ENCODE measurements at regions not wholly inside any gene's neighbourhood (a gene's known extent, or its start where the extent isn't known, plus 50 kb on each side); places are given as distances from the start of the nearest gene placed in this dataset.

DNA sequence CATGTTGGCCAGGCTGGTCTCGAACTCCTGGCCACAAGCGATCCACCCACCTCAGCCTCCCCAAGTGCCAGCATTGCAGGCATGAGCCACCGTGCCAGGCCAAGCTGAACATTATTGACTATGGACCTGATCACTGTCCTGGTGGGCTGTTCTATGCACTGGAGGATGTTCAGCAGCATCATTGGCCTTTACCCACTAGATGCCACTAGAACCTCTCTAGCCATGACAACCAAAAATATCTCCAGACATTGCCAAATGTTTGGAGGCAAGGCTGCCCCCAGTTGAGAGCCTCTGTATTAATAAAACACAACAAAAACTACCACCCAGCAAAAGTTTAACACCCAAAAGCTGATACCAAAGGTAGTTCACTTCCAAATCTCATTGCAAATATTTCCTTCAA is 110.8 kb upstream of the SOD1 start:
- TF ChIP-seq, protein P1, sequence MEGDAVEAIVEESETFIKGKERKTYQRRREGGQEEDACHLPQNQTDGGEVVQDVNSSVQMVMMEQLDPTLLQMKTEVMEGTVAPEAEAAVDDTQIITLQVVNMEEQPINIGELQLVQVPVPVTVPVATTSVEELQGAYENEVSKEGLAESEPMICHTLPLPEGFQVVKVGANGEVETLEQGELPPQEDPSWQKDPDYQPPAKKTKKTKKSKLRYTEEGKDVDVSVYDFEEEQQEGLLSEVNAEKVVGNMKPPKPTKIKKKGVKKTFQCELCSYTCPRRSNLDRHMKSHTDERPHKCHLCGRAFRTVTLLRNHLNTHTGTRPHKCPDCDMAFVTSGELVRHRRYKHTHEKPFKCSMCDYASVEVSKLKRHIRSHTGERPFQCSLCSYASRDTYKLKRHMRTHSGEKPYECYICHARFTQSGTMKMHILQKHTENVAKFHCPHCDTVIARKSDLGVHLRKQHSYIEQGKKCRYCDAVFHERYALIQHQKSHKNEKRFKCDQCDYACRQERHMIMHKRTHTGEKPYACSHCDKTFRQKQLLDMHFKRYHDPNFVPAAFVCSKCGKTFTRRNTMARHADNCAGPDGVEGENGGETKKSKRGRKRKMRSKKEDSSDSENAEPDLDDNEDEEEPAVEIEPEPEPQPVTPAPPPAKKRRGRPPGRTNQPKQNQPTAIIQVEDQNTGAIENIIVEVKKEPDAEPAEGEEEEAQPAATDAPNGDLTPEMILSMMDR (IDR thresholded peaks at IDR 0.05): no peak
- TF ChIP-seq POLR2A (IDR thresholded peaks at IDR 0.05): no peak
